HG03565 (cell line): ENCODE measurements at regions not wholly inside any gene's neighbourhood (a gene's known extent, or its start where the extent isn't known, plus 50 kb on each side); places are given as distances from the start of the nearest gene placed in this dataset.

Experiments used
- ATAC-seq: cut with Tn5 transposase; IDR thresholded peaks from one replicate; pipeline ENCODE4 v1.9.1; 2021; ENCODE audit warnings: mild to moderate bottlenecking, moderate library complexity; ENCODE audit not compliant: unreplicated experiment

DNA sequence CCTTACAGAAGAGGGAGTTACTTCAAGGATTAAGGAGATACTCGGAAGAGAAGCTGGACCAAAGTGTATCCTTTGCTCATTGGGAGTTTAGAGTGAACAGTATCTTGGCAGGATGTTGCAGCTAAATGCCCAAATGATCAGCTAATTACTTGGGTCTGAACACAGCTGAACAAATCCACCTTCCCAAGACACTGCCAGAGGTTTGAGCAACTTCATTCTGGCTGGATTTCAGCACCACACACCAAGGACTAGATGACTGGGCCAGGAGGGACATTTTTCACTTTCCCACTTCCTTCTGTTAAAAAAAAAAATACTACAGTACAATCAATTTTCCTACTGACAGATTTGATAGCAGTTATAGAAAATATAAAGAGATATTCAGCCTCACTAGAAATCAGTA, 324.6 kb downstream of the MID1IP1 start:
- no peak for ATAC-seq

DNA sequence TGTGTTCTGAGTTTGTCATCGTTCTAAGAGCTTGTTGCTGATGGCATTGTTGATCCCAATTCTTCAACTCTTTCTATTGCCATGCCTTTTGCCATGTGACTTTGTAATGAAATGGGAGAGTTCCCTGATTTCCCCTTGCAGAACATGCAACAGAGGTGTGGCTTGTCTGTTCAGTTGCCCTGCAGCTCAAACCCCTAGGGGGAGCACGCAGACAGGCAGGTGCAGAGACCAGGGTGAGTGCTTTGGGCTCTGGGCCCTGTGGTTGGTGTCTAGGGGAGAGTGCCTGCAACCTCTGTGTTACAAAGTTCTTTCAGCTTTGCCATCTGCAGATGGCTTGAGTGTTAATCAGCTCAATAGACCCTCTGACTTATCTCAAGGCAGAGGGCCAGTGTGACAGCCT, 332.7 kb downstream of the MID1IP1 start:
- ATAC-seq: no peak

DNA sequence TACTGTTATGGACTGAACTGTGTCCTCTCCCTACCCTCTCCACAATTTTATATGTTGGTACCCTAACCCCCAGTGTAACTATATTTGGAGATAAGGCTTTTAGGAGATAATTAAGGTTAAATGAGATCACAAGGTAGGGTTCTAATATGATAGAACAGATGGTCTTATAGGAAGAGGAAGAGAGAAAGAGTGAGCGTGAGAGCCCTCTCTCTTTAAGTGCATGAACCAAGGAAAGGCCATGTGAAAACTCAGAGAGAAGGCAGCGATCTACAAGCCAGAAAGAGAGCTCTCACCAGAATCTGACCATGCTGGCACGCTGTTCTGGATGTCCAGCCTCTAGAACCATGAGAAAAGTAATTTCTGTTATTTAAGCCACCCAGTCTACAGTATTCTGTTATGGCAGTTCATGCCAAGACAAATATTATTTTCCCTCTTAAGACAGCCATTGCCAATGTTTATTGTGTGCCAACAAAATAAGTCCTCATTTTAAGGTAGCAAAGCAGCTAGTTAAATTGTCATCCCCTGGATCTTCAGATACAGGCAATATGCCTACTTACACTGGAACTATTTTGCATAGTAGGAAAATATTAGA, 336.2 kb downstream of the MID1IP1 start:
- ATAC-seq: no peak

DNA sequence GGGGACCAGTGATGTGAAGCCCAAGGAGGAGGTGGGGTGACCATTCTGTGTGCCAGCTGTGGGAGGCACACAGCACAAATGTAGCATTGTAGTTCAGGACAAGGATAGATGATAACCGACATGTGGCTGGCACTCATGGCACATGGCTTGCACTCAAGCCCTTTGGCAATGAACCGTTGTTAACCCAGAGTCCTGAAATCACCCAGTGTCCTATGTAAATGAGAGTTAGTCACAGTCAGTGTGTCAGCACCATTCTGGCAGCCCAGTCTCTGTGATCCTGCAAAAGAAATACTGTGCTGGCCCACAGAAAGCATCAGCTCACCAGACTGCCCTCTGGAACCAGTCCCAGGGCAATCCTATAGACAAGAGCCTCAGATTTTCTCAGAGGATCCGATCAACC, 339.3 kb downstream of the MID1IP1 start:
- ATAC-seq: no peak

DNA sequence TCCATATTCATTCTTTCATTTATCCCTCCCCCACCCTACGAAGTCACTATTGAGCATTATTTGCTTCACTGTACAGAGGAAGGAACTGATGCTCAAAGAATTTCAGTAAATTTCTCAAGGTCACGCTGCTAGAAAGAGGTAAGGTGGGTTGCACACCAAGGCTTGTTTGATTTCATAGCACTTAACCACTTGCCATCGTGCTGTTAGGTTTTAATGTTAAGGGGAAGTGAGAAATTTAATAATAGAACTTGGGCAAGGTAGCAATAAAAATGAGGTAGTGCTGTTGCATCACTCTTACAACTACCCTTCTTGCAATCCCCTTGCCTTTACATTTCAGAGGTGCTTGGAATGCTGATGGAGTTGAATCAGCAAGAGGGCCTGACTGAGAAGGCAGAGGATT, 343.1 kb downstream of the MID1IP1 start:
- ATAC-seq: peak; percentile 71

DNA sequence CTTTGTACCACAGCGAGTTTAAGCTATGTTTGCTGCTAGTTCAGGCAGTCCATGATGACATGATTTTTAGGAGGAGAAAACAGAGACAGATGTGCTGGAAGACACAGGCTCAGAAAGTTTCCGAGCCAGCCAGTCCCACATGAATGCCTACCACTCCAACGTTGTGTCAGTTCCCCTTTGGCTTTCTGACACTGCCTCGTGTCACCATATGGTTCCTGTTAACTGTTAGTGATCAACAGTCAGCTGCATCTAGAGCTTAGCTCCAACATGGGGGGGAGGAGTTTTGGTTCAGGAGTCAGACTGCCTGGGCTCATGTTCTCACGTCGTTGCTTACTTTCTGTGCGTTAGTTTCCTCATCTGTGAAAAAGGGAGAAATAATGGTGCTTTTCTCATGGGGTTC, 343.7 kb downstream of the MID1IP1 start:
- no peak for ATAC-seq

DNA sequence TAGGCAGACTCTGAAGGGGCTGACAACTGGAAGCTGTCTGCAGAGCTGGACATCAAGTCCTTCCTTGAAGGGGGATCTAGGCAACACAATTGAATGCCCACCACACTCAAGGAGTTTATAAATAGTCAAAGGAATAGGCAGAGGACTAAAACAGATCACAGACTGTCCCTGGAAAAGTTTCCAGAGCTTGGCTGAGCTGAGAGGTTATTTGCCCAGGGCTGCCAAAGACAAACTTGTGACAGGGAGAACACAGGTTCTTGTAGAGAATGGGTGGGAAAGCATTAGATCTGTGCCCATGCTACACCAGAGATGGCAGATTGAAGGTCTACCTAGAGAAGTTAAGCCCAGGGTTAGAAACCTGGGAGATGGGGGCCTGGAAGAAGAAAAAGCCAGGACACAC, 344.6 kb downstream of the MID1IP1 start:
- no peak for ATAC-seq

DNA sequence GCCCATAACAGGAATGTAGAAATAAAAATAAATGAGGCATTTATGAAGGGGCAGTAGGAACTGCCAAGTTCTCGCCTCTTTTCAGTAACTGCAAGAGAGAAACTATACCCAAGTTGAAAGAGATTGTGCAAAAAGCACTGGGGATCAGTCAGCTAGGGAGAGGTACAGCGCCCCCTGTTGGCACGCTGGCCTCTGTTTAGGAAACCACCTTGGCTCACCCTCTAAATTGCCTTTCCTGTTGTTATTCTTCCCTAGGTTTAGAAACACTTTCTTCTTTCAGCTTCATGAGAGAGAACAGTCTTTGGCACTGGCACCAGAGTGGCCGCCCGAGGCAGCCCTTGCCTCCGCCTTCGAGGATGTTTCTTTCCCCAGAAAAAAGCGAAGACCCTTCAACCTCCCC, 348.5 kb downstream of the MID1IP1 start:
- ATAC-seq: no peak

DNA sequence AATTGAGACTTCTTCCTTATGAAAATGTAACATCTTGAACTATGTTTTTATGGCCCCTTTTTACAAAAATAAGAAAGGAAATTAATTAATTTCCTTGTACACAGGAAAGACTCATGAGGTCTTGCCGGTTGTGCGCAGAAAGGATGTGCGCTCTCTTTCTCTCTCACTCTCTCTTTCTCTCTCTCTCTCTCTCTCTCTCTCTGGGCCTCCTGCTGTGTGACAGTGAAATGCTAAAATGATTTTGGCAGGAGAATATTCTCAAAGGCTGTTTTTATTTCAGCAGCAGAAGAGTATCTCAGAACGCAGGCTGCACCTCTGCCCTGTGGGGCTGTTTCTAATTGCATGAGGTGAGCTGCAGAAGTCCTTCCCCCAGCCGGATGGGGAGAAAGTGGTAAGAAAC, 349.0 kb downstream of the MID1IP1 start:
- no peak for ATAC-seq

DNA sequence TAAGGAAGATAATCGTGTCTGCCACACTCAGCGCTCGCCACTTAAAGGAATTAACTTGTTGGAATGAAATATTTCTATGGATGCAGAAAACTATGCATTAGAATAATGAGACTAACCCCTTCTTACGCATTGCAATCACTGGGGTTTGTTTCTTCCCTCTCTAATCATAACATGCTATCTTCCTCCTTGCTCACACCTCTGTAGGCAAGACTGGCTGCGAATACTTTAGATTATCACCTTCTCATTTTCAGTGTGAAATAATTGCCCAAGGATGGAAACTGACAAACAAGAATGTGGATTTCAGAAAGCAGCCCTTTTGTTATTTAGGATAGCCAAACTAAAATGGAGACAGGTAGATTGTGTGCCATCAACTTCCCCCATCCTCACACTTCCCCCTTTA, 349.4 kb downstream of the MID1IP1 start:
- no peak for ATAC-seq

DNA sequence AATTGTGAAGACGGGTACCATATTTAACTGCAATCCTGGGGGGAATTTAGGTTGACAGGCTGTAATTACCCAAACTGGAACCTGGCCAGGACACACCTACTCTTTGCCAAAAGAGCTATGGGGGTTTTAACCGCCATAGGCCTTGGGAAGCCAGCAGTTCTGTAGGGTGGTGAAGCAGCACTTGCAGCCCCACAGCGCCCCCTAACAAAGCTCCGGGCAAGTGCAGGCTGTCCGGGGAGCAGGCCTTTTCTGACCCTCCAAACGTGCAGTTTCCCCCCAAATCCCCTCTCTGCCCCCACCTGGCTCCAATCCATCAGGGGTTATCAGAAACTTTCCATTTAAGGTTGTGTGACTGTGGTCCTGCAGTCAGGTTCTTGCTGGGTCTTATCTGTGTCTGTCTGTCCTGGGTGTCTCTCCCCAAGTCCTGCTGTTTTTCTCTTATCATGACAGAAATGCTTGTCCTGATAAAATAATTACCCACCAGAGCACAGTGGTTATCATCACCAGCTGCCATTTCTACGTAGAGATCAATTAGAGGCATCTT, 350.9 kb downstream of the MID1IP1 start:
- ATAC-seq: no peak

DNA sequence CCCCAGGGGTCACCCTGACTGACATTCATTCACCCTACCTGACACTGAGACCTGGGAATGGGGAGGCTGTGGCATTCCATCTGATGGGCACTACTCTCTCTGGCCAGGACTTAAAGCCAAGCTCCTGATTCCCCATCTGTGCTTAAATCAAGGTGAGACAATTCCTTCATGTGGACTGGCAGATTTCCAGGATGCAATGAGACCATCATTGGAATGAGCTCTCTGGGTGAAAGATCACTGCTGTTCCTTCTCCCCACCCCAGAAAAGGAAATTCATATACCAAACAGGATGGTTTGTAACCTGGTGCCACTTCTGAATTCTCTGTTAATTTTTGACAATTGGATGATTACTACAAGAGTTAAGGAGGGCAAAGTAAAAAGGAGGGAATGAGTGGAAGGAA, 354.8 kb downstream of the MID1IP1 start:
- ATAC-seq: no peak

DNA sequence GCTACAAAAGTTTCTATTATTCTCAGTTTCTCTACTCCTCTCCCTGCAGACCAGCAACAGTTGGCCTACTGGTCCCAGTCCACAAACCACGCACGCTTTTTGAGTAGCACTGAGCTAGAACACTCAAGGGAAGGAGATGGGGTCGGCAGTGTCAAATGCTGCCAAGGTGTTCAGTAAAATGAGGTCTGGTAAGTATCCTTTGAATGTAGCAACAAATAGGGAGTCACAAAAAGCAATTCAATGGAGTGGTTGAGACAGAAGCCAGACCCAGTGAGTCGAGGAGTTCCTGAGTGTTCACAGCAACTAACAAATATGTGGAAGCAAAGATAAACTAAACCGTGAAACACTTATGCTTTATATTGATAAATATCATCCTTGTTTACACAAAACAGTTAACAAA, 355.7 kb downstream of the MID1IP1 start:
- ATAC-seq: no peak

DNA sequence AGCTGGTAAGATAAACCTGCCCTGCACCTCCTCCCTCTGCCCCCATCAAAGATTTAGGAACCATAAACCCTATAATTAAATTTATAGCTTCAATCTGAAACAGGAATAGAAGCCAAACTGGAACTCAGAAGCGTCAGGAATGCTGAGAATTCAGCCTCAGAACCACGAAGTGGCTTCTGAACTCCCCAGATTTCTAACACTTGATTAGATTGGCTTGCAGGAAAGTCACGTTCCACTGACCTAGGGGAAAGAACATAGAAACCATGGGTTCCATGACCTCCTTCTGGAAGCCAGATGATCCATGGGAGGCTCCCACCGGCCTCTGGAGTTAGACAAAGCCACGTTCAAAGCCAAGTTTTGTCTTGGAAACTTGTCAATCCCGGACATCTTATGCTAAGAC, 356.5 kb downstream of the MID1IP1 start:
- no peak for ATAC-seq

DNA sequence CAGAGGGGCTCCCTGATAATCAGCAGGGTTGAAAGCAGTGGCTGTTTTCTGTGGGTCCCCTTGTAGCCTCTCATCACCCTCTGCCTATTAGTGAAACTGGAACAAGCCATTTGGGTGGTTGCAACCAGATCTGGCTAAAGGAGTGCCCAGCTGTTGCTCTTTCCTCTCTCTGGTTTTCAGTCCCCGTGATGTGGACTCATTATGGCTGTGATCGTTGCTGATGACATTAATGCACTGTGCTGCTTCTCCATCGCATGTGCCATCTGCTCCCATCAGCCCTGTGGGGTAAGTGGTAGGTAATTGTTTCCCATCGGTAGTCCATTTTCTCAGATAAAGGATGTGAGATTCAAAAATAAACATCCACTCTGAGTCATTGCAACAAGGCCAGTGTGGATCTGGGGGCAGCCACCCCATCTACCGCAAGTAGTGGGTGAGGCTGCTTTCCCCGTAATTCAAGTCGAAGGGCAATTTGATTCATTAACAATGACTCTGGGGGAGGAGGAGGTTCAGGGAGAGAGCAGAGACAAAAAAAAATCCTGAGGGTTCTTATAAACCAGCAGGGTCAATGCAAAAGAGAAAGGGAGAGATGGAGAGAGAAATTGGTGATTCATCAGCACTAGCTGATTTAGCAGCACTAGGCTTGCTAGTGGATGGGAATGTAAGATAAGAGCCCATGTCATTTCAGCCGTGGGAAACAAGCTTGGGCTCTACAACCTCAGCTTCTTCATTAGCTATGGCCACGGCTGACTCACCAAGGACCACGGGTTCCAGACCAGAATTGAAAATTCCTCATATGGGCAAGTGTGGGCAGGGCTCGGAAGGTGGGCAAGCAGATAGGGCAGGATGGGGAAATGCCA, 357.8 kb downstream of the MID1IP1 start:
- no peak for ATAC-seq

DNA sequence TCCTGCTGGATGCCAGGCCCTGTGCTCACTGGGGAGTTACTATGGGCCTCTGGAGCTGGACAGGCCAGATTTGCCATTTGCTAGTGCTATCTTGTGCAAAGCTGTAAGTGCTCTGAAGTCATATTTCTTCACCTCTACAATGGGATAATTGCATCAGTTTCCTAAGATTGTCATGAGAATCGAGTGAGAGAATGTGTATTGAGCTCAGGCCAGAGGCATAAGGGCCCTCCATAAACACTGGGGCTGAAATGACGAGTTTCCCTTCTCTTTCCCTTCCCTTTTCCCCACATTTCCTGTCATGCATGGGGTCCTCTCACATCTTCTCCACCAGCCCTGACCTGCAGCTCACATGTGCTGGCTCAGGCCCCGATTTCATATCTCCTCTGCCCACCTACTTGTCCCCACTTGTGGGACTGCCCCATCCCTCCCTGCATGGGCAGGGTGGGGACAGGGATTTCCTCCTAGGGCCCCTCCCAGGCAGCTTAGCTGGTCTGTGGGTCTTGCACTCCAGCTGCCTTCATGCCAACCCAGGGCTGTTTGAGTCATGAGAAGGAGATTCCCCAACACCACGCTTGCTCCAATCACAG, 358.8 kb downstream of the MID1IP1 start:
- no peak for ATAC-seq

DNA sequence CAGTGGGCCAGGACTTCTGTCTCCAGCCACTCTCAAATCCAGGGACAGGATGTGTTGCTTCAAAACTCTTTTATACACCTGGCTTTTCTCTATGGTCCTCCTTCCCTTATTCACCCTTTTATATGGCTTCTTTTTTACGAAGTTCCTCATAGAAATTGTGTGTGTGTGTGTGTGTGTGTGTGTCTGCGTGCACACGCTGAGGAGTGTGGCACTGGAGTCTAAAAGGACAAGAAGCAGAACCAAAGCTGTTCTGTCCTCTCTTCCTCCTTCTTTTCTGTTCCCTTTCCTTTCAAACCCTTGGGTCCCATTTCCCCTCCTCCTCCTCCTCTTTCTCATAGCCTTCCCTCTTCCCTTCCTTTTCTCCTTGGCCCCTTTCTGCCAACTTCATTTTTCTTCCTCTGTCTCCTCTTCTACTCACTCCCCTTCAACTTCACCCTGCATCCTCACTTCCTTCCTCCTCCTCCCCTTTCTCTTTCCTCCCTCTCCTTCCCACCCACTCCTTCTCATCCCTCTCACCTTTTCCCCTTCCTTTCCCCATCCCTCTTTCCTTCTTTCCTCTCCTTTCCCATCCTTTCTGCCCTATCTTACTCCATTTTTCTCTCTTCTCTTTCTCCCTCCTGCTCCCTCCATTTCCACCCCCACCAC, 360.5 kb downstream of the MID1IP1 start:
- no peak for ATAC-seq

DNA sequence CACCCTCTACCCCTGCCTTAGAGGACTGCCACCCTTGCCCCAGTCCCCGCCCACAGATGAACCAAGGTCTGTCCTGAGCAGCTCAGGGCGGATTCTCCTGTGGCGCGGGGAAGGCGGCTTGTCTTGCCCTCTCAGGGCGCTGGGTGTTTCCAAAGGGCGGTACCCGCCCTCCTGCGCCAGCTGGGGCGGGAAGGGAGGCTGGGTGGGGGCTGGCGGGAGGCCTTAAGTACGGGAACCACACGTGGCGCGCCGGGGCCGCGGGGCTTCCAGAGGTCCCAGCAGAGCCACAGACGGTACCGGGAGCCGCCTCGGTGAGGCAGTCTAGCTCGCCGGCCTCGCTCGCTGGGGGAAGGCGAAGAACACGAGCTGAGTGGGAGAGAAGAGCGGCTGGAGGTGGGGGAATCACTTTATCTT, 361.1 kb downstream of the MID1IP1 start:
- no peak for ATAC-seq

DNA sequence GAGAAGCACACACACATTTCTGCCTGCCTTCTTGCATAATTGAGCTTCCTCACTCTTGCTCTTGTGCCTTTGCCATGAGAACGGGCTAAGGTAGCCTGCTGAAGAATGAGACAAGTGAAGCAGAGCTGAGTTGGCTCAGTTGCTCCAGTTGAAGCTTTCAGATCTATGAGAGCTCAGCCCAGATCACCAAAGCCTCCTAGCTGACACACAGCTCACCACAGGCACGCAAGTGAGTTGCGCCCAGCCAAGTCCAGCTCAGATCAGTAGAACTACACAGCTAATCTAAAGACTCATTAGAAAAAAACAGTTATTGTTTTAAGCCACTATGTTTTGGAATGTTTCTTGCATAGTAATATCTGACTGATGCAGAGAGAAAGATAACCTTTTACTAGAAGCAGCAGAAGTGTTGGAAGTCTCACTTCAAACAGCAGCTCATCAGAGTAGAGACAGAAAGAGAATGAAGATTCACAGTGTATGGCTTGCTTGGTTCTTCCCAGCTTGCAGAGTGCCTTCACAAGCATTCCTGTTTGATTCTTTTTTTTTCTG, 362.4 kb downstream of the MID1IP1 start:
- no peak for ATAC-seq

DNA sequence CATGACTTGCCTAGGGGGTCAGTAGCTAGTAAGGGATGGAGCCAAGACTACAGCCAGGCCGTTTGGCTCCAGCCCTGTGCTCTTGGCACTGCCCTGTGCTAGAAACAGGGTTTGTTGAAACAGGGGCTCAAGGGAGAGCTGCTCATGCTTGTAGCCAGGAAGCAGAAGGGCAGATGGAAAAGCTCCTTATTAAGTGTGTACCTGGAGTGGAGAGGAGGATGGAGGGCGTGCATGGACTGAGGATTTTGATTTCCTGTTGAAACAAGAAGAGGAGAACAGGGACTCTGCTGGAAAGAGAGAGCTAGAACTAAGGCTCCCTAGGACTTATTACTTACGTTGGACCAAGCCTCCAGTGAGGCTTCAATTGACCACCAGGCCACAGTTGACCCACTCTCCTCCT, 363.0 kb downstream of the MID1IP1 start:
- no peak for ATAC-seq

DNA sequence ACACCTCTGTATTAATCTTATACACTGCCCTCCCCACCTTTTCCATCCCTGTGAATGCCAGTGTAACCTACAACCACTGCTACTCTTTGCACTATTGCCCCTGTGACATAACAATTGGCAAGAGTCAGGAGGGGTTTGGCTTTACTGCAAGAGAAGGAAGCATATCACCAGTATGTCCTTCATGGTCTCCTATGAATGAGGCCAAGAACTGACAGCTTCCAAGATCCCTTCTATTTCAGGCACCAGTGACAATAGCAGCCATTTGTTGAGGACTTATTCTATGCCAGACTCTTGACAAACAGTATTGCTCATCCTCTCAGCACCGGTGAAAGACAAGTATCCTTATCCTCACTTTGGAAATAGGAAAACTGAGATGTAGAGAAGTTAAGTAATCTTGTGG, 363.9 kb downstream of the MID1IP1 start:
- no peak for ATAC-seq
